ENCODE measurements at regions not wholly inside any gene's neighbourhood (a gene's known extent, or its start where the extent isn't known, plus 50 kb on each side); places are given as distances from the start of the nearest gene placed in this dataset.

DNA sequence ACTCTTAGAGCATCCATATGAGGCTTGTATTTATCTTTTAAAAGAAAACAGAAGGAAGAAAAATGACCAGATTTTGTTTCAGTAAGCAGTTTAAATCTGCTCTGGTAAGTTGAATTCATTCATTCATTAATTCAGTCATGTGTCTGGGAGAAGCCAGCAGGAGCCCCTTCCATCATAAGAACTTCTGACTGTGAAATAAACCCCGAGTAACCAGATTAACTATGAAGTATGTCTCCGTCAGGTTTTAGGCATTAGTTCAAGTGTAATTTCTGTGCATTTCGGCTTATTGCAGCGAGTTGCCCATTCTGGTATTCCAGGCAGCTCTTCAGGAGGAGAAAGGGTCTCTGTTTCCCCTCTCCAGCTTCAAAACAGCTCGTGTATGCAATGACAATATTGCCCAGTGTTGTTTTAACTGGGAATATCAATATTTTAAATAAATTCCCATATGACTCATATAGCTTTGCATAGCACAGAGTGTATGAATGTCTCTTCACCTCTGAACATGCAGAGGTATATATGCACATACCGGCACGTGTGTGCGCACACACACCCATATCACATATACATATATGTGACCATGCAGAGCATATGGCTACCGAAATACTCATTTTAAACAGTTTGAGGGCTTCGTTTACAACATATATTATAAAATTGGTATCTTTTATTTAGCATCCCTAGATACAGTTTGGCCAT is 255.3 kb downstream of the BCOR start:
- no peak overlapping the region for H3K4me3 ChIP-seq (ENCODE audit: low read depth, low read length)
- TF ChIP-seq, protein P1, sequence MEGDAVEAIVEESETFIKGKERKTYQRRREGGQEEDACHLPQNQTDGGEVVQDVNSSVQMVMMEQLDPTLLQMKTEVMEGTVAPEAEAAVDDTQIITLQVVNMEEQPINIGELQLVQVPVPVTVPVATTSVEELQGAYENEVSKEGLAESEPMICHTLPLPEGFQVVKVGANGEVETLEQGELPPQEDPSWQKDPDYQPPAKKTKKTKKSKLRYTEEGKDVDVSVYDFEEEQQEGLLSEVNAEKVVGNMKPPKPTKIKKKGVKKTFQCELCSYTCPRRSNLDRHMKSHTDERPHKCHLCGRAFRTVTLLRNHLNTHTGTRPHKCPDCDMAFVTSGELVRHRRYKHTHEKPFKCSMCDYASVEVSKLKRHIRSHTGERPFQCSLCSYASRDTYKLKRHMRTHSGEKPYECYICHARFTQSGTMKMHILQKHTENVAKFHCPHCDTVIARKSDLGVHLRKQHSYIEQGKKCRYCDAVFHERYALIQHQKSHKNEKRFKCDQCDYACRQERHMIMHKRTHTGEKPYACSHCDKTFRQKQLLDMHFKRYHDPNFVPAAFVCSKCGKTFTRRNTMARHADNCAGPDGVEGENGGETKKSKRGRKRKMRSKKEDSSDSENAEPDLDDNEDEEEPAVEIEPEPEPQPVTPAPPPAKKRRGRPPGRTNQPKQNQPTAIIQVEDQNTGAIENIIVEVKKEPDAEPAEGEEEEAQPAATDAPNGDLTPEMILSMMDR (IDR thresholded peaks at IDR 0.05; ENCODE audit: borderline replicate concordance, insufficient read depth, low read depth, low read length) = no peak

DNA sequence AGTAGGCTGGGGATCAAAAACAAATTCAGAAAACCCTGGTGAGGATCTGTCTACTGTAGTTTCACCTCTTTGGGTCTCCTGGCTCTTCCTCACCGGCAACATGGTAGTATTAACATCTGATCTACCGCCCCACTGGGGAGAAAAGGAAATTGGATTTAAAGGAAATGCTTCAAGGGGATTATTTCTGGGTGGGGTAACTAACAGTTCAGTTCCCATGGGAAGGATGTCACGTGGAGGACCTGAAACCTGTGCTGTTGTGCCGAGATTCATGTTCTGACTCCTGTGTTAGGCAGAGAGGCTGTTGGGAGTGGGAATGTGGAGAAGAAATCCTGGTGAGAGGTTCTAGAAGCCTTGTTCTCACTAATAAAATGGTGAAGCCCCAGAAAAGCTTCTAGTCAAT is 254.4 kb downstream of the BCOR start:
- TF ChIP-seq, protein P1 (IDR thresholded peaks at IDR 0.05; ENCODE audit: borderline replicate concordance, insufficient read depth, low read depth, low read length) = no peak

DNA sequence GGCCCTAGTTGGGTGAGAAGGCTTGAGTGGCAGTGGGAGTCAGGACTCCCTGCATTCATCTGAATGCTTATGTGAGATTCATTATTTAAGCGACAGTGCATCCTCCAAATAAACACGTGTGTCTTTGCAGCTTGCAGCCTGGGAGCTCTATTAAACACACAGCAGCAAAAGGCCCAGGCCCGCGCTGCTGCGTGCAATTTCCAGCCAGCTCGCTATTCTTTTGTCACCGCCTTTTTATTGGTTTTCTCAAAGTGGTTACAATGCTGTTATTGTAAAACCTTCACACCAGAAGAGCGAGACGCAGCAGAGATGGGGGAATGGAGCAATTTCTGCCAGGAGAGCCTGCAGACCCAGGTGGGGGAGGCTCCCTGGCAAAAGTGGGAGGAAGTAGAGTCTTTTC is 252.5 kb downstream of the BCOR start:
- TF ChIP-seq, protein P1 (IDR thresholded peaks at IDR 0.05; ENCODE audit: borderline replicate concordance, insufficient read depth, low read depth, low read length) = no peak
- H3K4me3 ChIP-seq (ENCODE audit: low read depth, low read length) = no peak overlapping the region

More for the DNA sequence above, 254.4 kb downstream of the BCOR start:
- no peak overlapping the region for H3K4me3 ChIP-seq (ENCODE audit: low read depth, low read length)

DNA sequence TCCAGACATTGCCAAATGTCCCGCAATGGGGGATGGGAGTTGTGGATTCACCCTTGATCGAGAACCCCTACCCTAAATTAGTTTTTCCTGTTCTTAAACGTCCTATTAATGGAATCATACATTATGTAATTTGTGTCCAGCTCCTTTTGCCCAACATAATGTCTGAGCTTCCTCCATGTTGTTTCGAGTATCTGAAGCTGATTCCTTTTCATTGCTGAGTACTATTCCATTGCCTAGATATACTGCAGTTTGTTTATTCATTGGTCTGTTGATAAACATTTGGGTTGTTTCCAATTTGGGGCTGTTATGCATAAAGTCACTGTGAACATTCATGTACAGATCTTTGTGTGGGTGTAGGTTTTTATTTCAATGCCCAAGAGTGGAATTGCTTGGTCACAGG is 251.3 kb downstream of the BCOR start:
- no peak overlapping the region for H3K4me3 ChIP-seq (ENCODE audit: low read depth, low read length)
- TF ChIP-seq, protein P1 (IDR thresholded peaks at IDR 0.05; ENCODE audit: borderline replicate concordance, insufficient read depth, low read depth, low read length) = no peak

DNA sequence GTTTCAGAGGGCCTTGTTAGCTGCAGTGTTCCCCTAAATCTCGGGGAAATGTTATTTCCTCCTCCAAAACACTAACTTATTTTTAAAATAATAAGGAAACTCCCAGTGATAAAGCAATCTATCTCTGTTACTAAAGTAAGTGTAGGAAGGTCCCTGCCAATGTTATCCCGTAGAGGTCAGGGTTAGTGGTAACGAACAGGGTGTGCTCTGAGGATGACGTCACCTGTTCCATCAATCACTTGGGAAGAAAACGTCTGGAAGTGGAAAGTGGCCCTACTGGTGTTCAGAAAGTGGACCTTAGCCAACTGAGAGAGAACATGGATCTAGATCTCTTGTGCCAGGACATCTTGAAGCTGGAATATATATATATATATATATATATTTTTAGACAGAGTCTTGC is 249.5 kb downstream of the BCOR start:
- TF ChIP-seq, protein P1 (IDR thresholded peaks at IDR 0.05; ENCODE audit: borderline replicate concordance, insufficient read depth, low read depth, low read length) = no peak
- H3K4me3 ChIP-seq (ENCODE audit: low read depth, low read length) = no peak overlapping the region

DNA sequence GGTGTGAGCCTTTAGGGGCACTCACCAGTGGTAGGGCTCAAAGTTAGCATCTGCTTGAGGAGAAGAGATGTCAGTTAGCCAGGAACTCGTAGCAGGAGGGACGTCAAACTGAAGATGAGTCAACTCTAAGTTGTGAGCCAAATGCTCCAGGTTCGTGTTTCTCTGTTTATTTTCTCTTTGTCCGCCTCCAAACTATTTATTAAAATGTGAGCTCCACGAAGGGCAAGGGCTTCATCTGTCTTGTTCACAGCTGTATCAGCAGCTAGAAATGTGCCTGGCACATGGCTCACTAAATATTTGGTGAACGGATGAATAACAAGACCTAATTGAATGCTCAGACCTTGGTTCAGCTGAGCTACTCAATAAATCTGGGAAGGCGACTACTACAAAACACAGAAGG is 248.9 kb downstream of the BCOR start:
- TF ChIP-seq, protein P1 (IDR thresholded peaks at IDR 0.05; ENCODE audit: borderline replicate concordance, insufficient read depth, low read depth, low read length) = no peak
- H3K4me3 ChIP-seq (ENCODE audit: low read depth, low read length) = no peak overlapping the region

DNA sequence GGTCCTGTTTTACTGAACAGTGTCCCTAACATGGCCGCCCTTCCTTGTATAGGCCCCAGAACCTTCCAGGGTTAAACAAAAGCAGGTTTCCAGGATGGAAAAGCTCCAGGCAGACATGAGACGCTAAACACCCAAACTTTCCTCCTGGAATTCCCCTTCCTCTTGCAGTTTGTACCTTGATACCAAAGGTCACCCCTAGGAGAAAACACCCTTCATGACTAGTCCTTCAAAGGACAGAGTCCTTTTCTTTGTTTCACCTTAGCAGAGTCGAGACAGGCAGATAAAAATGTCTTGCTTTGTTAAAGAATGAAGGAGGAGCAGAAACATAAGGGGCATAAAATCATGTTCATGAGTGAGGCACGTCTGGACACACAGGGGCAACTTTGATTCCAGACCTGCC is 247.5 kb downstream of the BCOR start:
- TF ChIP-seq, protein P1 (IDR thresholded peaks at IDR 0.05; ENCODE audit: borderline replicate concordance, insufficient read depth, low read depth, low read length) = no peak
- H3K4me3 ChIP-seq (ENCODE audit: low read depth, low read length) = no peak overlapping the region

Measured in GM12875 (cell line).